GM19463 (cell line): ENCODE measurements at regions not wholly inside any gene's neighbourhood (a gene's known extent, or its start where the extent isn't known, plus 50 kb on each side); places are given as distances from the start of the nearest gene placed in this dataset.
"Not testable (repeated sequence)": the region's sequence is repeated elsewhere in the genome, so short reads cannot be mapped to it uniquely, and the experiment has no call there.

Experiments
- ATAC-seq: cut with Tn5 transposase; IDR thresholded peaks from one replicate; pipeline ENCODE4 v1.9.1; 2021; ENCODE audit warnings: mild to moderate bottlenecking, moderate library complexity; ENCODE audit not compliant: unreplicated experiment

DNA sequence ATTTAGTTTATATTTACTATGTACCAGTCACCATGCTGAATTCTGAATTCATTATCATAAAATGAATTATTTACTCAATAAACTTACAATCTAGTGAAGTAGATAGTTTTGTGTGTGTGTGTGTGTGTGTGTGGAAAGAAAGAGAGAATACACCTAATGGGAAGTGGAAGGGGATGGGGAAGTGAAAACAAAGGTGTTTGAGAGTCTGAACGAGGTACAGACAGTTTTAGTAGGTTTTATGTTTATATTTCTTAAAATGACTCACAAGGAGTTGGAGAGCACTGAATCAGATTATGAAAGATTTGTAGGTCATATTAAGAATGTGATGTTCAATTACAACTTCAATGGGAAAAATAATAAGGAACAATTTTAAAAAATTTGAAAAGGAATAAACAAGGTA, 1753.0 kb downstream of the SLITRK1 start:
- no peak for ATAC-seq

DNA sequence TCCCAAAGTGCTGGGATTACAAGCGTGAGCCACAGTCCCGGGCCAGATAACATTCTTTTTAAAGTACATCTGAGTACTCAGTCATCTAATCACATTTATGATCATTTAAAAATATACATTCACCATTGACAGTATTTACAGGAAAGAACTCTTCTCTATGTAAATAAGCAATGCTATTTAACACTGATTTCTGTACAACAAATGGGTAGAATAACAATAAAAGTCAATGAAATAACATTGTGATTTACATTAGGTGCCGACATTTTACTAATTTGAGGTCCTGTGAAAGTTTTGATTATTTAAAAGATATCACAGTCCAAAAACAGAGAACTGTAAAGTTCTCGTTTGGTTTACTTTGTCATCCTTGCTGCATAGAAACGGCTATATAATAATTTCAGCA, 1763.7 kb downstream of the SLITRK1 start:
- ATAC-seq, result no peak

DNA sequence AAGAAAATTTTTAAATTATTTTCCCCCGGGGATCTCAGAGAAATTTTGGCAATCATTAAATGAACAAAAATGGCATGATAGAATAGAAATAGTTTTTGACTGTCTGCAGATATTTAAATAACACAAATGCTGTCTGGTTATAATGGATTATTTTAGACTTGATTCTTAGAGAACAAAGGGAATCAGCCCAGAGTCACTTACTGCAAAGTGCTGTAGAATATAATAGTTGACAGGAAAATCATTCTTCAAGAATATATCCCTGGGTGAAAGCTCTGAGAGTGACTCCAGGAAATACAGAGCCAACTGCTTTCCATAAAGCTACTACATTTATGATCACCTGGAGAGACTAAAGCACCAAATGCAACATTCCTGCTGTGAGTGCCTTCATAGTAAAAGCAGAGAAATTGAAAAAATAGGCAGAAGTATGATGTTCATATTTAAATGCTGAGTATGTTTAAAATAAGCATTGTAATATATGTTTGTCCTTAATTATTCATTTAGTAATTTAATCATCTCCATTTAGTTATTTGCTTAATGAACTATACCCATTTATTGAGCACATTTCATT, 1765.8 kb downstream of the SLITRK1 start:
- ATAC-seq, result no peak

DNA sequence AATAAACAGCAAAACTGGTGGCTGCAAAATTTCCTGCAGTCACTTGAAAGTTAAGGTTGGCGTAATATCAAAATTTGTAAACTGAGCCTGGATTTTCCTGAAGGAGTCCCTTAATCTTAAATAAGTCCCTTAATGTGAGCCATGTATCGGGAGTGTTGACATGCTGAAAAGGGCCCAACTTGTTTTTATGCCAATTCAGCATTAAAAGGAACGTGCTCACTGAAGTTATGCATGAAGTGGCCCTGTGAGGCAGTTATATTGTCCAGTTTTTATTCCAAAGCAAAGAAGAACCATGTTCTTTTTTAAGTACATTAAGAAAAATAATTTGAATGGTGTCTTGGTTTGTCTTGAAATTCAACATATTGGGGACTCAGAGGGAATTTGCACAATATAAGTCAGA, 1766.9 kb downstream of the SLITRK1 start:
- ATAC-seq, result no peak

DNA sequence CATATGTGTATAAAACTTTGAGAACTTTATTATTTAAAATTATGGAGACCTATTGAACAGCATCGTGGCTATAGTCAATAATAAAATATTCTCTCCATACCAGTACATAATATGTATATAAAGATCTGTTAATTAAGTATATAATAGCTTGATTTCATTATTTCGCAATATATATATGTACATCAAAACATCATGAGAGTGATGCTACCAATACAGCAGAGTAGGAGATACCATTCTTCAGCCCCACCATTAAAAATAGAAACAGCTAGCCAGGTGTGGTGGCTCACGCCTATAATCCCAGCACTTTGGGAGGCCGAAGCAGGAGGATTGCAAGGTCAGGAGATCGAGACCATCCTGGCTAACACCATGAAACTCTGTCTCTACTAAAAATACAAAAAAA, 1755.3 kb upstream of the SPRY2 start:
- ATAC-seq, result no peak

DNA sequence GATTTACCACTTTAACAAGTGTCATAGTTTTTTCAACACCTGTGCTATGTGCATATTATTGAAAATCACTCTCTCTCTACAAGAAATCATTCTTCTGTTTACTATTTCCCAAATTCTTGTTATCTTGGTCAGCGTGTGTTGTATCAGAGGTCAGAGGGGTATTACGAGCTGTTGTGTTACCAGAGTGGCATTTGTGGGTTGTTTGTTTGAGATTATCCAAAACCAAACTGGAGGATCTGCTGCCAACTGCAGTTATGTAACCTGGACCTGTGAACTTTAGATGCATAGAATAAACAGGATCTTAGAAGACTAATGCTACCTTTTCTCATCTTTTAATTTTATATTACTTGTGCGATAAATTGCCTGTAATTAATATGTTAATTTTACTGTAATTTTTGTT, 1751.4 kb upstream of the SPRY2 start:
- no peak for ATAC-seq

DNA sequence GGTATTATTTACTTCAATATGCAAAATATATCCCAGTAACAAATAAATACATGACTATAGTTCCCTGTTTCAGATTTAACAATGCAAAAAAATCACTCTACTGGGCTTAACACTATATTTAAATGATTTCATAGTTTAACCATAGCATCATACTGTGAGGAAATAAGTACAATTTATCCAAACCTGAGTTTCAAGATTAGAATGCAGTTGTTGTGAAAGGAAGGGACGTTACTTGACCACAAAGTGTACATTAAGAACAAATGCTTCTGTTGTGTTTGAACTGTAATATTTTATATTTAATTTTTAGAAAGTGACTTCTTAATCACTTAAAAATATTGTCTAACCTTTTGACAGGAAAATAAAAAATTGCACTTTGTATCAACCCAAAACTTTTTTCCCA, 1747.9 kb upstream of the SPRY2 start:
- ATAC-seq, result no peak

DNA sequence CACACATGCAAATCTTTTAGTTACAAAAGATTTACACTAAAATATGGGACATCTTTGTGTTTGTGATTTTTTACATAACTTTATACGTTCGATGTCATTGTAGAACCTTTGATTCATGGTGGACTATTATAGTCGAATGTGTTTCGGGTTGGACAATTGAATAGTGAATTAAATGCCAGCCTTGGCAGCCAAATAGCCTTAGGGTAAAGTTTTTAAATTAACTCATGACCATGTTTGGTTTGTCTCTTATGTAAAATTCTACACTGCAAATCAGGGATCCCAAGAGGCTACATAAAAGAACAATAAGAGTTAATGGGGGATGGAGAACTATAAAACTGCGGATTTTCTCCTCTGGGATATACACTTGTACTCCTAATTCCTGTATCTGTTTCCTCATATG, 1735.6 kb upstream of the SPRY2 start:
- ATAC-seq, result no peak

DNA sequence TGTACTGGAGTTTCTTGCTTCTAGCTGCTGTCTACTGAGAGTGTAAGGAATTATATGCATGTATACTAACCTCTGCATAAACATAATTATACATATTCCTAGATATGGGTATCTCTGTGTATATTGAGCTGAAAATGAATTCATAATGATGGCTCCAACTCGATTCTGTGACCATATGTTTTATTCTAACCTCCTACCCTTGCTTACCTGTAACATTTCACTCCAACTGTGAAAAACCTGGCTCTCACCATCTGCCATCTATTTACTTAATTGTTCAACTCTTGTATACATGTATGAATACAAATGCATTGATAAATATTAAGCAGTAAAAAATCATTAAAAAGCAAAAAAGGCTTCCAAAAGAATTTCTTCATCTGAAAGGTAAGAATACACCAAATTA, 1729.5 kb upstream of the SPRY2 start:
- no peak for ATAC-seq

DNA sequence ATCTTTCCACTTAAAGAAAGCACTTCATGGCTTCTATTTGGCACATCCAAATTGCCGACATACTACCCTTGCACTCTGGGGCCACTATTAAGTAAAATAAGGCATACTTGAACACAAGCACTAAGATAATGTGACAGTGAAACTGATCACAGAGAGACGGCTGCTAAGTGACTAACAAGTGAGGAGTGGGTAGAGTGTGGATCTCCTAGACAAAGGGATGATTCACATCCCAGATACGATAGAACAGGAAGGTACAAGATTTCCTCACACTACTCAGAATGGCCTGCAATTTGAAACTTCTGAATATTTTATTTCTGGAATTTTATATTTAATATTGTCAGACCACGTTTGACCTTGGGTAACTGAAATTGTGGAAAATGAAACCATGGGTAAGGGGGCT, 1721.8 kb upstream of the SPRY2 start:
- no peak for ATAC-seq

DNA sequence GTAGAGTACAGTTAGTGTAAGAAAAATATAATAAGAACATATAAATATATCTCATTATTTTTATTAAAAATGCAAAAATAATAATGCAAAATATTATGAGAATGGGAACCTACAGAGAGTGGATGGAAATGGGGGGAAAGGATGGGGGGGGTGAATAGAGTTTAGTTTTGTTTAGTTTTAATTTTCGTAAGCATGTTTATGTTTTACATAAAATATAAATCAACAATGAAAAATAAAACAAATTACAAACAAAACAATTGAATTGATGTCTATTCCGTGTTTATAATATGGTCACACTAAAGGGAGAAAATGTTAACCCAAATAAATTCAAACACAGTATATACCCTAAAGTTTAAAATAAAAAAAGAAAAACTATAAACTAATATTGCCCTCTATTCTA, 1717.4 kb upstream of the SPRY2 start:
- no peak for ATAC-seq

DNA sequence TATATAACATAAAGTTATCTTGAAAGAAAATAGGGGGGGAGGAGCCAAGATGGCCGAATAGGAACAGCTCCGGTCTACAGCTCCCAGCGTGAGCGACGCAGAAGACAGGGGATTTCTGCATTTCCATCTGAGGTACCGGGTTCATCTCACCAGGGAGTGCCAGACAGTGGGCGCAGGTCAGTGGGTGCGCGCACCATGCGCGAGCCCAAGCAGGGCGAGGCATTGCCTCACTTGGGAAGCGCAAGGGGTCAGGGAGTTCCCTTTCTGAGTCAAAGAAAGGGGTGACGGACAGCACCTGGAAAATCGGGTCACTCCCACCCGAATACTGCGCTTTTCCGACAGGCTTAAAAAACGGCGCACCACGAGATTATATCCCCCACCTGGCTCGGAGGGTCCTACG, 1704.4 kb upstream of the SPRY2 start:
- ATAC-seq, result not testable (repeated sequence)

DNA sequence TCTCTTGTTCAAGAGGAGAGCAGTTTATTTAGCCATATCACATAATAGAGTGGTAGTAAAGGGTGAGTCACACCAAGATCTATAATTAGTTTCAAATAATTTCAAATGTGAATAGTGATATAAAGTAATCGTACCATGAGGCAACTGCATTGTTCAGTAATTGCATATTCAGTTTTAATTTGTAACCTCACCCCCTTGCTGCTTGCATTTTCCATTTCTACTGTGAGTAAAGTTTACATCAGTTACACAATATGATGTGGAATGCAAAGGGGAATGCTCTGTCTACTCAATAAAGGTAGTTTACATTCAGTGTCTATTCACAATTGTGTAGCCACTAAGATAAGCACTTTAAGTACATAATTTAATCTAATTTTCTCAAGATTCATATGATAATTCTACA, 1695.7 kb upstream of the SPRY2 start:
- ATAC-seq, result no peak

DNA sequence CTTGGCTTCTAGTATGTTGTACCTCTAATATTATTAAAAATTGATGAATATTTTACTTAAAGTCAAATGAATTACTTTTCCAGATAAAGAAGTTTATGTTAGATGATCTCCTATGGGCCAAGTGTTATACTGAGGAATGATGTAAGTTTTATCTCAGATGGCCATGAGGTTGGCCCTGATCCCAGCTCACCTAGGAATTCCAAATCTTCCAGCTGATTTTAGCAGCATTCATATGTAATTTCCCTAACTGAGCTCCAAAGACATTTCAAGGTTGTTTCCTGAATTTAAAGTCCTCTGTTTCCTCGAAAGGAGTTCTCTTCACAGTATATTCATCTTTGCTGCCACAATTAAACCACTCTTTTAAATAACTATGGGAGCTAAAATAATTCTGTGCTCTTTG, 1670.4 kb upstream of the SPRY2 start:
- ATAC-seq, result no peak

DNA sequence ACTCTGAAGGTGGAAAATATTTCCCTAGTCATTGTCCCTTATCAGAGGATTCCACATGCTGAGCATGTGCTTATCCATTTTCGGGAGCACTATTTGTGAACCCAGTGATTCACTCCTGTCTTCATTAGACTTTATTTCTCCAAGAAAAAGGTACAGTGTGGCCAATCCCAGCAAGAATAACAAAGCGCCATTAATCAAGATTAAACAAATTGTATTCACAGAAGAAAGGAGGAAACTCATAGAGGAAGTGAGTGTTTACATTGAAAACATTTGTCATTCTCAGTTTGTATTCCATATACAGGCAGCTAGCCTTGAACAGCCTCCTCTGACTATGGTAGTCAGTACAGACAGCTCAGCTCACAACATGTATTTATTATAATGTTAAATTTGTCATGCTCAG, 1669.9 kb upstream of the SPRY2 start:
- no peak for ATAC-seq

DNA sequence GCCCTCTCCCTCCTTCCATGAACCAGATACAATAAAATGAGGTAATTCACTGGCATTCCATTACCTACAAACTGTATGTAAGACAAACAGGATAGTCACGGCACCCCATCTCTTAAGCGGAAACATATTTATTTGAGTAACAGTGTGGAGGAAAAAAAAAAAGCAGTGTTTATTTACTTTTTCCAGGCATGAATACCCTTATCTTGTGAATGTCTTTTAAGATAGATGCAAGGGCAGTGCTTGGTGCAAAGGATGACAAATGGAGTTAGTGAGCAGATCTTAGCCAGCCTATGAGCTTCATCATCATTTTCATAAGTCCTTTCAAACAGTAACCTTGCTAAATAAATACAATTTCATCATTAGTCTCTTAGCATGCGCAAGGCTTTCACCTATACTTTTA, 1661.8 kb upstream of the SPRY2 start:
- ATAC-seq, result no peak

DNA sequence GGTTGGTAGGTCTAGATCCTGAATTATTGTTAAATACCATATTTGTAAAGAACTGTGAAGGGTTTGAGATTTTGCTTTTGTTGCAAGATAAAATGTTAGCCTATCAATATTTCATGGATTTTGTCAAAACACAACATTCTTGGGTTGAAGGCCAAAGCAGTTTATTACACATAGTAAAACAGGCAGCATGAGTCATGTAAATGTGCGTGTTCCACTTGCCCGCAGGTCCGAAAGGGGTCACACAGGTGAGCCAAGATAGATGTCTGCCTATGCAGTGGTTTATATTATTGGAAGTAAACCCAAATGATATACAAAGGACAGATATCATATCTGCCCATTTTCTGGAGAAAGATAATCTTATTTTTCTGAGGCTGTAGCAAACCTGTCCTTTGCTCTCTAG, 1654.4 kb upstream of the SPRY2 start:
- no peak for ATAC-seq

DNA sequence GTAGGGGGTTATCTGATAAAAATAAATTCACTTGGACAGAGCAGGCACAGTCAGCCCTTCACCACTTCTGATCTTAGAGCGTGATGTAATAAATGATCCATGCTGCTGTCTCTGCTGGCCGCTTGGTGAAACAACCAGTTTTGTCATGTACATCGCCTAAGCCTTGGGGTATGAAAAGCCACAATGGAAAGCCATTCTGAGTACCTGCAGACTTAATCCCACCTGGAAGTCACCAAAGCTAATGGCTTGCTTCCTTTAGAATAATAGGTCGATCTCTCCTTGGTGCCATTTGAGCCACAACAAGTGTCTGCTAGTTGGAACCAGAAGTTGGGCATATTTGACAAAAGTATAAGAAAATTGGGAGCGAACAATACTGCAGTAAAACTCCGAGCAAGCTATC, 1649.7 kb upstream of the SPRY2 start:
- ATAC-seq, result no peak

DNA sequence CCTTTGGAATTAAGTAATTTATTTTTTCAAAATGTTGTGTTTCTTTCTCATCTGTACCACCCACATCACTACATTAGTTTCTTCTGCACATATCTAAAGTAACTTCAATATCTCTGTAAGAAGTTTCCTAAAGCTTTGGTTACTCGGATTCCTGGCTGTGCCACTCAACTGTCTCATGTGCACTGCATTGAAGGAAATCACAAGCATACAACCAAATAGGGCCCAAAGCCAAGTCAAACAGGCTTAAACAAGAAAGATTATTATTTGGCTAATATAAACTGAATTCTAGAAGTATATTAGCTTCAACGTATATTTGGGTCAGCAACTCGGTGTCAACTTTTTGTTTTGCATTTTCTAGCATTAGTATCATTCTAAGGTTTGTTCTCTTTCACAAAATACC, 1647.6 kb upstream of the SPRY2 start:
- ATAC-seq, result no peak

DNA sequence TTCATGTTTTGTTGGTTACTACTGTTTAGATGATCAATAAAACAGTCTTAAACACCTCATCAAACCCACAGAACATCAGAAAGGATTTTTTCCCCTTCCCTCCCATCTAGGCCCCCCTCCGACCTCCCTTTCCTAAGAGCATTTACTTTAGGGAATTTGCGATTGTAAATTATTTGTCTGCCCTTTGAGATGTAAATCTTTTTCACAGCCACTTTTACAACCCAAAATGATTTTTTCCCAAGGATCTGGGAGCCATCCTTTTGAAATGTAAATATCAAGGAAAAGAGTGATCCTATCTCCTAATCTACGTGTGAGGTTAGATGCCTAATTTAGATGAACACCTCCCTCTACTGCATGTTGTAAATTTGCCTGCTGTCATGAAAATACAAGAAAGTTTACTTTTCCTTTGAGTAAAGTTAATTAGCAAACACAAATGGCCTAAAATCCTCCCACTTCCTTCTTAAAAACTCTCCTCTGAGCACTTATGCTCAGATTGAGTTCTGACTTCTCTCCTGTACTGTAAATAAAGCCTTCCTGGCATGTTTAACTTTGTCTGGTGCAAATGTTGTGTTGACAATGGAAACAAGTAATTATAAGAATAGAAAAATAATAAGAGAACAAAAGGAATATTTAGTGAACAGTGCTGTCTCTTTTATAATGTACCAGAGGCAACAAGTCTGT, 1646.9 kb upstream of the SPRY2 start:
- ATAC-seq, result no peak

DNA sequence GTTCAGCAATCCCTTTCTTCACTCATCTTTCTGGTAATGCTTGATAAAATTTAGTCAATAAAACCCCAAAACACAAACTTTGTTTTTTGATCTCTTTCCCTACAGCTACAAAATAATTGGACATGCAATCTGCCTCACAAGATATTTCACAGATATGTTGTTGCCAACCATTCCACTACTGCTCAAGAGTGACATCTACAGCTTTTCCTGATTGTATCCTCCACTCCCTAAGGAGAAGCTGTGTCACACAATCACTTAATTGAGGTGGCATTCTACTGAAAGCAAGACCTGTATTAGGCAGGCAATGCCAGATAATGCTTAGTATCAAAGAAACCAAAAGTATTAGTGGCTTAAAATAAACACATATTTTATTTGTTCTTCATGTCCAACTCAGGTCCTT, 1646.2 kb upstream of the SPRY2 start:
- no peak for ATAC-seq

DNA sequence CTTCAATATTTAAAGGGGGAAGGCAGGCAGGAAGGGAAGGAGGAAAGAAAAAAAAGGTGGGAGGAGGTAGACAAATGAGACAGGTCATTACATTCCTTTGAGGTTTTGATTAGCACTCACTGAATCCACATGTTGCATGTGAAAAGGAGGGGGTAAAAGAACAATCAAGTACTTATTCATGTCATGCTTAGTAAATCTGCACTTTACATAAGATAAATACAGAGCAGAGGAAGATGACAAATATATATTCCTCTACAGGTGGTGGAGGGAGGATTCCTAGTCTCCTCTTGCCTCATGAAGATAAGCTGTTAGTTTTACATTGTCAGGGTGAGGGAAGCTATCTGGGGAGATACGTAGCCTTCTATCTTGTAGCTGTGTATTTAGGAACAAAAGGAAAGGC, 1645.4 kb upstream of the SPRY2 start:
- ATAC-seq, result no peak

DNA sequence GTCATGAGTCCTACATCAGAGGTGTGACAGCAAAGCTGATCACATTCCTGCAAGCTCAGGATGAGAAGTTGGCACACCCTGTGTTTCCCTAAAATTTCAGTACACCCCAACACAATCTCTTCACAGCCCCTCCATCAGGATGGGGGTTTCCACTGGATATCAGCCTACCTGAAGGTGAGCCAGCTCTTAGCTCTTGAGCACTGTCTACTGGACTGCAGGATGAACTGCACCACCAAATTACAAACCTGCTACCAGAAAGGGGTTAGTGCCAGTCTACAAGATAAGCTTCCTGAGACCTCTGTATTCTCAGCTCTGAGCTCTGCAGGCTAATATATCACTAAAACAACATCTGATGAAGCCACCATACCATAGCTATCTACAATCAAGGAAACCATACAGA, 1616.2 kb upstream of the SPRY2 start:
- no peak for ATAC-seq
